ENCODE measurements at regions not wholly inside any gene's neighbourhood (a gene's known extent, or its start where the extent isn't known, plus 50 kb on each side); places are given as distances from the start of the nearest gene placed in this dataset.

- Mint-ChIP-seq H3K9me3 (ENCODE audit: unreplicated experiment) (no peaks in the 10 kb centered on the region), H3K27ac (ENCODE audit: low read depth, unreplicated experiment) (no peak overlapping the region), H3K36me3 (ENCODE audit: insufficient read depth, unreplicated experiment) (no peaks in the 10 kb centered on the region), H3K4me1 (ENCODE audit: insufficient read depth, unreplicated experiment) (peaks cover 9% of the 10 kb centered on the region), H3K4me3 (ENCODE audit: unreplicated experiment) (no peak overlapping the region), H3K27me3 (ENCODE audit: insufficient read depth, unreplicated experiment) (no peaks in the 10 kb centered on the region)
- ChIA-PET CTCF (interaction anchor here (0.7 to 1.9 kb wide), 4 partner anchors 10 to 341 kb away, joined by 3 to 12 read pairs (median 8); no protein-coding TSS in a partner anchor), POLR2A (interaction anchor here (0.6 kb wide), 1 partner anchor 717 kb away, joined by 3 read pairs; no protein-coding TSS in a partner anchor)
- no peak for DNase-seq (ENCODE audit: unreplicated experiment)
- intact Hi-C loops (cut with micrococcal nuclease), result no loop called here
- no peak for TF ChIP-seq CTCF (IDR thresholded peaks at IDR 0.05; ENCODE audit: unreplicated experiment)
- no TSS peak for BruUV-seq (replicated peaks)
Observed at GRCh38 chr3:190710723-190711122, 151.8 kb downstream of the GMNC start.

- no peak for TF ChIP-seq CTCF (IDR thresholded peaks at IDR 0.05; ENCODE audit: unreplicated experiment)
- DNase-seq (ENCODE audit: unreplicated experiment), result no peak
- POLR2A ChIA-PET, result no interaction called here
- Mint-ChIP-seq H3K9me3 (ENCODE audit: unreplicated experiment) (no peaks in the 10 kb centered on the region), H3K27me3 (ENCODE audit: insufficient read depth, unreplicated experiment) (no peaks in the 10 kb centered on the region), H3K27ac (ENCODE audit: low read depth, unreplicated experiment) (no peak overlapping the region), H3K4me1 (ENCODE audit: insufficient read depth, unreplicated experiment) (peaks cover 9% of the 10 kb centered on the region), H3K4me3 (ENCODE audit: unreplicated experiment) (no peak overlapping the region), H3K36me3 (ENCODE audit: insufficient read depth, unreplicated experiment) (no peaks in the 10 kb centered on the region)
- BruUV-seq (replicated peaks), result no TSS peak
- intact Hi-C loops (cut with micrococcal nuclease), result loop anchor here (10.0 kb wide), 1 partner anchor 515 kb away; no protein-coding TSS in a partner anchor
- CTCF ChIA-PET, result interaction anchor here (0.7 to 1.1 kb wide), 2 partner anchors 8 to 10 kb away, joined by 3 to 8 read pairs; no protein-coding TSS in a partner anchor
Observed at GRCh38 chr3:190709351-190709773, 153.1 kb downstream of the GMNC start.

Data from MCF 10A (cell line).